CD8-positive, alpha-beta memory T cell (primary cell): ENCODE measurements at regions not wholly inside any gene's neighbourhood (a gene's known extent, or its start where the extent isn't known, plus 50 kb on each side); places are given as distances from the start of the nearest gene placed in this dataset.
"Not testable (repeated sequence)": the region's sequence is repeated elsewhere in the genome, so short reads cannot be mapped to it uniquely, and the experiment has no call there.

Source experiments
- CTCF ChIA-PET: fragments of 350-600 bp; sonication (Branson Sonifier 250); formaldehyde crosslinking; loops from one replicate; lab custom pipeline; 2021; ENCODE audit warnings: antibody characterized with exemption; lab: Charles Lee
- POLR2A ChIA-PET: fragments of 350-600 bp; sonication (Branson Sonifier 250); formaldehyde crosslinking; loops from one replicate; lab custom pipeline; 2021; ENCODE audit warnings: antibody characterized with exemption; lab: Charles Lee
- DNase-seq, 5 donors: peaks; one replicate each; pipeline versions ENCODE4 v3.0.0 to v3.0.0-alpha.2; 2020 to 2022; ENCODE audit warnings: mixed read lengths in 1 of 5
- H3K27ac ChIP-seq: one replicate; pipeline ENCODE4 v1.7.0; 2013; ENCODE audit warnings: low read depth, mild to moderate bottlenecking, low read length, moderate library complexity
- H3K27me3 ChIP-seq: 2 replicates; pipeline ENCODE4 v1.7.0; 2013; ENCODE audit warnings: low read length, mild to moderate bottlenecking; ENCODE audit not compliant: insufficient read depth, poor library complexity, severe bottlenecking
- H3K36me3 ChIP-seq: 2 replicates; pipeline ENCODE4 v1.7.0; 2013; ENCODE audit warnings: mild to moderate bottlenecking, low read length, moderate library complexity; ENCODE audit not compliant: insufficient read depth
- H3K4me1 ChIP-seq: 2 replicates; pipeline ENCODE4 v1.7.0; 2013; ENCODE audit warnings: mild to moderate bottlenecking, low read length, moderate library complexity; ENCODE audit not compliant: insufficient read depth
- H3K4me3 ChIP-seq: 2 replicates; pipeline ENCODE4 v1.7.0; 2013; ENCODE audit warnings: mild to moderate bottlenecking, low read length
- H3K9me3 ChIP-seq: 2 replicates; pipeline ENCODE4 v1.7.0; 2013; ENCODE audit warnings: mild to moderate bottlenecking, low read length
- H3K27ac Mint-ChIP-seq, 8 donors: one replicate each; pipeline ENCODE4 v1.8.0; 2020 to 2021; ENCODE audit warnings: mixed read lengths in 8 of 8, mild to moderate bottlenecking in 6 of 8, inconsistent platforms in 3 of 8, moderate library complexity in 3 of 8
- H3K27me3 Mint-ChIP-seq, 2 donors: one replicate each; pipeline ENCODE4 v1.8.0; 2020 to 2021; ENCODE audit warnings: mixed read lengths in 2 of 2, mild to moderate bottlenecking in 1 of 2, moderate library complexity in 1 of 2
- H3K36me3 Mint-ChIP-seq, 3 donors: one replicate each; pipeline ENCODE4 v1.8.0; 2020 to 2021; ENCODE audit warnings: mixed read lengths in 3 of 3, inconsistent platforms in 1 of 3, mild to moderate bottlenecking in 1 of 3
- H3K4me1 Mint-ChIP-seq, 3 donors: one replicate each; pipeline ENCODE4 v1.8.0; 2020 to 2021; ENCODE audit warnings: mixed read lengths in 3 of 3, inconsistent platforms in 1 of 3, mild to moderate bottlenecking in 1 of 3
- H3K4me3 Mint-ChIP-seq, 7 donors: one replicate each; pipeline ENCODE4 v1.8.0; 2020 to 2021; ENCODE audit warnings: mixed read lengths in 7 of 7, mild to moderate bottlenecking in 6 of 7, moderate library complexity in 4 of 7, inconsistent platforms in 2 of 7
- H3K9me3 Mint-ChIP-seq, 5 donors: one replicate each; pipeline ENCODE4 v1.8.0; 2020 to 2022; ENCODE audit warnings: mixed read lengths in 5 of 5, mild to moderate bottlenecking in 3 of 5, moderate library complexity in 2 of 5, inconsistent platforms in 1 of 5

GRCh38 chr5:113693701-113694100 lies 180.2 kb downstream of the YTHDC2 start:
- Mint-ChIP-seq H3K4me1 (no peaks in the 10 kb centered on the region), H3K27ac (no peak overlapping the region), H3K27me3 (peaks cover 8 to 58% of the 10 kb centered on the region in 2 donors), H3K4me3 (no peak overlapping the region), H3K36me3 (no peaks in the 10 kb centered on the region), H3K9me3 (peaks cover 0 to 1% (median 0%) of the 10 kb centered on the region in 5 donors)
- DNase-seq, result no peak
- H3K36me3 ChIP-seq, result no peaks in the 10 kb centered on the region
- H3K27me3 ChIP-seq, result no peaks in the 10 kb centered on the region
- H3K9me3 ChIP-seq, result no peaks in the 10 kb centered on the region
- H3K4me1 ChIP-seq, result no peaks in the 10 kb centered on the region
- POLR2A ChIA-PET, result no interaction called here
- H3K4me3 ChIP-seq, result no peak overlapping the region
- CTCF ChIA-PET, result no interaction called here
- H3K27ac ChIP-seq, result no peak overlapping the region

- Histone ChIP-seq H3K4me3 (no peak overlapping the region), H3K9me3 (no peaks in the 10 kb centered on the region), H3K4me1 (no peaks in the 10 kb centered on the region), H3K27me3 (no peaks in the 10 kb centered on the region), H3K27ac (no peak overlapping the region), H3K36me3 (no peaks in the 10 kb centered on the region)
- no peaks in the 10 kb centered on the region for H3K36me3 Mint-ChIP-seq
- peak overlapping the region in 1 of 8 donors; percentile 32 for H3K27ac Mint-ChIP-seq
- no peak for DNase-seq
- no peaks in the 10 kb centered on the region for H3K4me1 Mint-ChIP-seq
- ChIA-PET CTCF (no interaction called here), POLR2A (no interaction called here)
- no peak overlapping the region for H3K4me3 Mint-ChIP-seq
- peaks cover 8 to 51% of the 10 kb centered on the region in 2 donors for H3K27me3 Mint-ChIP-seq
- H3K9me3 Mint-ChIP-seq, result no peaks in the 10 kb centered on the region
Measured at GRCh38 chr5:113694576-113694975, 181.1 kb downstream of the YTHDC2 start.

- DNase-seq, result no peak
- no peaks in the 10 kb centered on the region for H3K27me3 ChIP-seq
- peaks cover 5 to 19% (median 13%) of the 10 kb centered on the region in 5 donors for H3K9me3 Mint-ChIP-seq
- H3K4me1 ChIP-seq, result no peaks in the 10 kb centered on the region
- ChIA-PET CTCF (no interaction called here), POLR2A (no interaction called here)
- H3K4me3 Mint-ChIP-seq, result no peak overlapping the region
- H3K36me3 Mint-ChIP-seq, result peaks cover 0 to 3% (median 0%) of the 10 kb centered on the region in 3 donors
- no peaks in the 10 kb centered on the region for H3K9me3 ChIP-seq
- no peaks in the 10 kb centered on the region for H3K36me3 ChIP-seq
- H3K27ac Mint-ChIP-seq, result no peak overlapping the region
- peaks cover 0 to 1% of the 10 kb centered on the region in 2 donors for H3K27me3 Mint-ChIP-seq
- no peak overlapping the region for H3K4me3 ChIP-seq
- H3K27ac ChIP-seq, result no peak overlapping the region
- no peaks in the 10 kb centered on the region for H3K4me1 Mint-ChIP-seq
Measured at GRCh38 chr5:113703266-113703665, 189.8 kb downstream of the YTHDC2 start.

GRCh38 chr5:113705657-113706056 lies 192.2 kb downstream of the YTHDC2 start:
- no peak overlapping the region for H3K4me3 Mint-ChIP-seq
- no peaks in the 10 kb centered on the region for H3K4me1 ChIP-seq
- no peak overlapping the region for H3K4me3 ChIP-seq
- ChIA-PET CTCF (no interaction called here), POLR2A (no interaction called here)
- H3K27ac Mint-ChIP-seq, result no peak overlapping the region
- H3K36me3 Mint-ChIP-seq, result peaks cover 0 to 3% (median 0%) of the 10 kb centered on the region in 3 donors
- peaks cover 5 to 19% (median 13%) of the 10 kb centered on the region in 5 donors for H3K9me3 Mint-ChIP-seq
- H3K9me3 ChIP-seq, result no peaks in the 10 kb centered on the region
- peaks cover 0 to 1% of the 10 kb centered on the region in 2 donors for H3K27me3 Mint-ChIP-seq
- no peaks in the 10 kb centered on the region for H3K4me1 Mint-ChIP-seq
- H3K27me3 ChIP-seq, result no peaks in the 10 kb centered on the region
- no peaks in the 10 kb centered on the region for H3K36me3 ChIP-seq
- no peak for DNase-seq
- H3K27ac ChIP-seq, result no peak overlapping the region

- peaks cover 18 to 33% (median 24%) of the 10 kb centered on the region in 5 donors for H3K9me3 Mint-ChIP-seq
- no peaks in the 10 kb centered on the region for H3K4me1 Mint-ChIP-seq
- Histone ChIP-seq H3K4me3 (no peak overlapping the region), H3K27me3 (no peaks in the 10 kb centered on the region), H3K36me3 (no peaks in the 10 kb centered on the region), H3K27ac (no peak overlapping the region), H3K4me1 (no peaks in the 10 kb centered on the region), H3K9me3 (no peaks in the 10 kb centered on the region)
- no peak for DNase-seq
- H3K27ac Mint-ChIP-seq, result no peak overlapping the region
- H3K27me3 Mint-ChIP-seq, result peaks cover 0 to 5% of the 10 kb centered on the region in 2 donors
- H3K36me3 Mint-ChIP-seq, result no peaks in the 10 kb centered on the region
- CTCF ChIA-PET, result no interaction called here
- POLR2A ChIA-PET, result no interaction called here
- H3K4me3 Mint-ChIP-seq, result no peak overlapping the region
Measured at GRCh38 chr5:113713051-113713450, 199.6 kb downstream of the YTHDC2 start.

GRCh38 chr5:113715921-113716320 lies 202.4 kb downstream of the YTHDC2 start:
- peaks cover 18 to 35% (median 25%) of the 10 kb centered on the region in 5 donors for H3K9me3 Mint-ChIP-seq
- CTCF ChIA-PET, DNase-seq, H3K4me1 ChIP-seq, H3K27ac Mint-ChIP-seq, H3K9me3 ChIP-seq, H3K27me3 ChIP-seq, H3K36me3 ChIP-seq, POLR2A ChIA-PET, H3K4me3 ChIP-seq, H3K27me3 Mint-ChIP-seq, H3K36me3 Mint-ChIP-seq, H3K27ac ChIP-seq, H3K4me3 Mint-ChIP-seq, H3K4me1 Mint-ChIP-seq: not testable (repeated sequence)

GRCh38 chr5:113719549-113719948 lies 206.1 kb downstream of the YTHDC2 start:
- Mint-ChIP-seq H3K4me1 (no peaks in the 10 kb centered on the region), H3K4me3 (no peak overlapping the region), H3K36me3 (no peaks in the 10 kb centered on the region), H3K27ac (no peak overlapping the region), H3K9me3 (peaks cover 16 to 31% (median 21%) of the 10 kb centered on the region in 5 donors), H3K27me3 (no peaks in the 10 kb centered on the region)
- ChIA-PET CTCF (no interaction called here), POLR2A (no interaction called here)
- Histone ChIP-seq H3K4me3 (no peak overlapping the region), H3K4me1 (no peaks in the 10 kb centered on the region), H3K27me3 (no peaks in the 10 kb centered on the region), H3K27ac (no peak overlapping the region), H3K36me3 (no peaks in the 10 kb centered on the region), H3K9me3 (no peaks in the 10 kb centered on the region)
- no peak for DNase-seq

- Histone ChIP-seq H3K4me1 (no peaks in the 10 kb centered on the region), H3K9me3 (no peaks in the 10 kb centered on the region), H3K27me3 (no peaks in the 10 kb centered on the region), H3K27ac (no peak overlapping the region), H3K4me3 (no peak overlapping the region), H3K36me3 (no peaks in the 10 kb centered on the region)
- no peaks in the 10 kb centered on the region for H3K36me3 Mint-ChIP-seq
- H3K9me3 Mint-ChIP-seq, result peaks cover 8 to 22% (median 10%) of the 10 kb centered on the region in 5 donors
- H3K4me1 Mint-ChIP-seq, result no peaks in the 10 kb centered on the region
- CTCF ChIA-PET, result no interaction called here
- DNase-seq, result no peak
- no peak overlapping the region for H3K4me3 Mint-ChIP-seq
- H3K27me3 Mint-ChIP-seq, result no peaks in the 10 kb centered on the region
- H3K27ac Mint-ChIP-seq, result no peak overlapping the region
- POLR2A ChIA-PET, result no interaction called here
Measured at GRCh38 chr5:113721171-113721570, 207.7 kb downstream of the YTHDC2 start.

- H3K27me3 Mint-ChIP-seq, result no peaks in the 10 kb centered on the region
- no peak overlapping the region for H3K27ac Mint-ChIP-seq
- POLR2A ChIA-PET, result no interaction called here
Measured at GRCh38 chr5:113723021-113723420, 209.5 kb downstream of the YTHDC2 start.

More at GRCh38 chr5:113723021-113723420, 209.5 kb downstream of the YTHDC2 start:
- no peaks in the 10 kb centered on the region for H3K27me3 ChIP-seq
- no peak for DNase-seq
- no peak overlapping the region for H3K27ac ChIP-seq
- no peak overlapping the region for H3K4me3 Mint-ChIP-seq
- no peaks in the 10 kb centered on the region for H3K9me3 ChIP-seq
- H3K9me3 Mint-ChIP-seq, result peaks cover 0 to 14% (median 1%) of the 10 kb centered on the region in 5 donors
- H3K36me3 ChIP-seq, result no peaks in the 10 kb centered on the region
- no peaks in the 10 kb centered on the region for H3K4me1 Mint-ChIP-seq
- CTCF ChIA-PET, result no interaction called here
- no peaks in the 10 kb centered on the region for H3K4me1 ChIP-seq
- no peak overlapping the region for H3K4me3 ChIP-seq
- H3K36me3 Mint-ChIP-seq, result no peaks in the 10 kb centered on the region
